GM18867 (cell line): ENCODE measurements at regions not wholly inside any gene's neighbourhood (a gene's known extent, or its start where the extent isn't known, plus 50 kb on each side); places are given as distances from the start of the nearest gene placed in this dataset.

Source experiments
- ATAC-seq: cut with Tn5 transposase; IDR thresholded peaks from one replicate; pipeline ENCODE4 v1.9.1; 2021; ENCODE audit warnings: mild to moderate bottlenecking, moderate library complexity; ENCODE audit not compliant: unreplicated experiment

- ATAC-seq, result no peak
These were observed 254.0 kb upstream of the PPP2R2D start for GRCh38 chr10:131646551-131647525.

- no peak for ATAC-seq
These were observed 253.0 kb upstream of the PPP2R2D start for GRCh38 chr10:131647789-131648188.

- ATAC-seq, result no peak
These were observed 252.3 kb upstream of the PPP2R2D start for GRCh38 chr10:131648386-131649020.

- ATAC-seq, result no peak
These were observed 251.2 kb upstream of the PPP2R2D start for GRCh38 chr10:131649617-131650016.

- no peak for ATAC-seq
These were observed 250.6 kb upstream of the PPP2R2D start for GRCh38 chr10:131650169-131650705.

GRCh38 chr10:131650771-131651673 lies 249.8 kb upstream of the PPP2R2D start:
- ATAC-seq, result no peak

- ATAC-seq, result no peak
These were observed 249.0 kb upstream of the PPP2R2D start for GRCh38 chr10:131651674-131652437.

GRCh38 chr10:131652438-131653139 lies 248.2 kb upstream of the PPP2R2D start:
- ATAC-seq, result no peak

- ATAC-seq, result no peak
These were observed 247.7 kb upstream of the PPP2R2D start for GRCh38 chr10:131653140-131653539.

- ATAC-seq, result no peak
These were observed 247.0 kb upstream of the PPP2R2D start for GRCh38 chr10:131653554-131654470.

- no peak for ATAC-seq
These were observed 246.2 kb upstream of the PPP2R2D start for GRCh38 chr10:131654471-131655087.

- ATAC-seq, result no peak
These were observed 245.5 kb upstream of the PPP2R2D start for GRCh38 chr10:131655101-131655849.

- ATAC-seq, result no peak
These were observed 244.8 kb upstream of the PPP2R2D start for GRCh38 chr10:131656009-131656408.

GRCh38 chr10:131656431-131656841 lies 244.4 kb upstream of the PPP2R2D start:
- ATAC-seq, result no peak

GRCh38 chr10:131657318-131657984 lies 243.4 kb upstream of the PPP2R2D start:
- no peak for ATAC-seq

- ATAC-seq, result no peak
These were observed 242.8 kb upstream of the PPP2R2D start for GRCh38 chr10:131657985-131658330.
